SK-N-SH (cell line): ENCODE measurements at regions not wholly inside any gene's neighbourhood (a gene's known extent, or its start where the extent isn't known, plus 50 kb on each side); places are given as distances from the start of the nearest gene placed in this dataset.

ENCODE experiments used
- CTCF ChIA-PET: fragments of 300-600, 350-600 bp; formaldehyde crosslinking; extraction: SDS; loops from one replicate; lab custom pipeline; 2021; lab: Yijun Ruan, JAX
- POLR2A ChIA-PET: fragments of 350-600 bp; sonication (Branson Sonifier 250); formaldehyde crosslinking; extraction: SDS; loops from one replicate; lab custom pipeline; 2020; ENCODE audit warnings: antibody characterized with exemption, inconsistent platforms; lab: Yijun Ruan, JAX
- DNase-seq: peaks from one replicate; pipeline ENCODE4 v3.0.0; 2012
- H2AFZ ChIP-seq: fragments of 200-600 bp; sonication (generic); 2 replicates; pipeline ENCODE4 v1.8.1; 2016; ENCODE audit warnings: antibody characterized with exemption, mild to moderate bottlenecking, low read depth
- H3F3A ChIP-seq: fragments of 200-600 bp; sonication (generic); replicated peaks from 2 replicates; pipeline ENCODE3; 2016; ENCODE audit warnings: antibody characterized with exemption, mild to moderate bottlenecking; ENCODE audit not compliant: insufficient read depth
- H3K27ac ChIP-seq, 2 experiments: fragments of 200-500 bp in 1 of 2; fragments of 200-600 bp in 1 of 2; sonication (Bioruptor generic) in 1 of 2; sonication (generic), shearing (Covaris generic) in 1 of 2; 2 replicates each; pipeline versions ENCODE4 v1.5.1 to v1.6.1; 2014 to 2016; ENCODE audit warnings: low read depth in 2 of 2, inconsistent platforms in 1 of 2, low read length in 1 of 2, mild to moderate bottlenecking in 1 of 2, mixed read lengths in 1 of 2
- H3K27me3 ChIP-seq: fragments of 200-600 bp; sonication (generic), shearing (Covaris generic); 2 replicates; pipeline ENCODE4 v1.6.1; 2016; ENCODE audit warnings: mixed run types; ENCODE audit not compliant: insufficient read depth
- H3K36me3 ChIP-seq, 2 experiments: fragments of 200-500 bp in 1 of 2; fragments of 200-600 bp in 1 of 2; sonication (Bioruptor generic) in 1 of 2; sonication (generic) in 1 of 2; replicated peaks in 1 of 2; 2 replicates each; pipeline versions ENCODE3 to v1.5.1; 2014 to 2016; ENCODE audit warnings: low read length in 1 of 2, mild to moderate bottlenecking in 1 of 2; ENCODE audit not compliant: insufficient read depth in 2 of 2, control insufficient read depth in 1 of 2
- H3K4me1 ChIP-seq, 2 experiments: fragments of 200-500 bp in 1 of 2; fragments of 200-600 bp in 1 of 2; sonication (Bioruptor generic) in 1 of 2; sonication (generic), shearing (Covaris generic) in 1 of 2; 2 replicates each; pipeline versions ENCODE4 v1.5.1 to v1.6.1; 2014 to 2016; ENCODE audit warnings: low read depth in 1 of 2, low read length in 1 of 2, mixed run types in 1 of 2; ENCODE audit not compliant: insufficient read depth in 2 of 2, control insufficient read depth in 1 of 2
- H3K4me2 ChIP-seq: fragments of 200-600 bp; sonication (generic), shearing (Covaris generic); 2 replicates; pipeline ENCODE4 v1.6.1; 2017; ENCODE audit warnings: mixed run types
- H3K4me3 ChIP-seq, 2 experiments: fragments of 200-500 bp in 1 of 2; fragments of 200-600 bp in 1 of 2; sonication (Bioruptor generic) in 1 of 2; sonication (generic), shearing (Covaris generic) in 1 of 2; 2 replicates each; pipeline versions ENCODE4 v1.5.1 to v1.8.1; 2014 to 2016; ENCODE audit warnings: low read depth in 2 of 2, inconsistent platforms in 1 of 2, low read length in 1 of 2, mild to moderate bottlenecking in 1 of 2, mixed read lengths in 1 of 2, moderate library complexity in 1 of 2
- H3K79me2 ChIP-seq: fragments of 200-600 bp; sonication (generic); 2 replicates; pipeline ENCODE4 v1.8.1; 2017; ENCODE audit warnings: mild to moderate bottlenecking; ENCODE audit not compliant: insufficient read depth
- H3K9ac ChIP-seq: fragments of 200-600 bp; sonication (generic); 2 replicates; pipeline ENCODE4 v1.6.1; 2017; ENCODE audit warnings: mixed run types
- H3K9me2 ChIP-seq: fragments of 200-600 bp; sonication (generic); 2 replicates; pipeline ENCODE4 v1.6.1; 2017; ENCODE audit warnings: mixed run types
- H3K9me3 ChIP-seq: fragments of 200-600 bp; sonication (generic); 2 replicates; pipeline ENCODE4 v1.6.1; 2017; ENCODE audit warnings: mixed run types, mild to moderate bottlenecking, moderate library complexity
- H4K20me1 ChIP-seq: fragments of 200-600 bp; sonication (generic); 2 replicates; pipeline ENCODE4 v1.6.1; 2017; ENCODE audit warnings: mild to moderate bottlenecking, mixed run types; ENCODE audit not compliant: insufficient read depth
- EP300 ChIP-seq, 2 experiments: IDR thresholded peaks; 2 replicates each; pipeline versions ENCODE4 v1.4.0 to v1.6.1; 2012; ENCODE audit warnings: borderline replicate concordance in 1 of 2, low read depth in 1 of 2, low read length in 1 of 2
- EZH2phosphoT487 ChIP-seq: fragments of 200-600 bp; sonication (generic); IDR thresholded peaks from 2 replicates; pipeline ENCODE4 v1.6.1; 2017; ENCODE audit warnings: low read depth, mixed run types, mild to moderate bottlenecking, antibody characterized with exemption, moderate library complexity, borderline replicate concordance
- FOSL2 ChIP-seq: IDR thresholded peaks from 2 replicates; pipeline ENCODE4 v1.4.0; 2012; ENCODE audit warnings: low read depth, mild to moderate bottlenecking, moderate library complexity, borderline replicate concordance
- FOXJ3 ChIP-seq: sonication (generic); formaldehyde crosslinking; IDR thresholded peaks from 2 replicates; pipeline ENCODE4 v1.5.1; 2020; ENCODE audit warnings: mild to moderate bottlenecking, missing genetic modification reagents
- GABPA ChIP-seq: IDR thresholded peaks from 2 replicates; pipeline ENCODE4 v1.4.0; 2012; ENCODE audit warnings: low read depth, mild to moderate bottlenecking
- GATA2 ChIP-seq: sonication (generic); formaldehyde crosslinking; IDR thresholded peaks from 2 replicates; pipeline ENCODE4 v1.5.0; 2020; ENCODE audit warnings: mild to moderate bottlenecking, missing genetic modification reagents
- MAX ChIP-seq: IDR thresholded peaks from 2 replicates; pipeline ENCODE4 v1.4.0; 2012; ENCODE audit warnings: low read depth
- MXI1 ChIP-seq: IDR thresholded peaks from 2 replicates; pipeline ENCODE4 v1.6.1; 2012; ENCODE audit warnings: mild to moderate bottlenecking, low read depth, low read length, improper control_type of control experiment
- NFIC ChIP-seq: IDR thresholded peaks from 2 replicates; pipeline ENCODE4 v1.4.0; 2012; ENCODE audit warnings: borderline replicate concordance
- NRF1 ChIP-seq: IDR thresholded peaks from 2 replicates; pipeline ENCODE4 v1.6.1; 2012; ENCODE audit warnings: low read depth, mild to moderate bottlenecking, low read length
- POLR2AphosphoS5 ChIP-seq: IDR thresholded peaks from 2 replicates; pipeline ENCODE4 v1.6.1; 2012; ENCODE audit warnings: low read depth, low read length
- RFX5 ChIP-seq: IDR thresholded peaks from 2 replicates; pipeline ENCODE4 v1.6.1; 2012; ENCODE audit warnings: mild to moderate bottlenecking, improper control_type of control experiment, low read length
- RXRA ChIP-seq: IDR thresholded peaks from 2 replicates; pipeline ENCODE4 v1.4.0; 2012; ENCODE audit warnings: low read depth, mild to moderate bottlenecking, borderline replicate concordance
- SIN3A ChIP-seq: IDR thresholded peaks from 2 replicates; pipeline ENCODE4 v1.6.1; 2012; ENCODE audit warnings: low read depth, mild to moderate bottlenecking, low read length, moderate library complexity, borderline replicate concordance
- SMC3 ChIP-seq: IDR thresholded peaks from 2 replicates; pipeline ENCODE4 v1.6.1; 2012; ENCODE audit warnings: low read depth, low read length, improper control_type of control experiment
- TAF1 ChIP-seq: IDR thresholded peaks from 2 replicates; pipeline ENCODE4 v1.6.1; 2012; ENCODE audit warnings: low read depth, mild to moderate bottlenecking, low read length, moderate library complexity, borderline replicate concordance
- USF1 ChIP-seq: IDR thresholded peaks from 2 replicates; pipeline ENCODE4 v1.4.0; 2012; ENCODE audit warnings: low read depth, borderline replicate concordance
- WGBS: methylation state at CpG from one replicate; pipeline ENCODE4 v1.1.6; 2017; ENCODE audit warnings: low lambda C conversion rate; 5-methylcytosine and 5-hydroxymethylcytosine counted together
- TF ChIP-seq, protein P1 (sequence below): fragments of 150-350 bp; IDR thresholded peaks from 2 replicates; pipeline ENCODE4 v1.6.1; 2017; ENCODE audit warnings: antibody characterized with exemption, low read length, low read depth, borderline replicate concordance

- TF ChIP-seq MXI1 (no peak), RFX5 (no peak), USF1 (no peak), EP300 (IDR thresholded peaks at IDR 0.05; ENCODE audit: borderline replicate concordance in 1 of 2, low read depth in 1 of 2, low read length in 1 of 2) (no peak), EZH2phosphoT487 (no peak), SIN3A (no peak)
- Histone ChIP-seq H2AFZ (no peak overlapping the region), H3K27ac (no peak overlapping the region), H3K27me3 (no peaks in the 10 kb centered on the region), H3K36me3 (no peaks in the 10 kb centered on the region), H3K79me2 (no peaks in the 10 kb centered on the region), H3K9me3 (no peaks in the 10 kb centered on the region), H3K9ac (no peak overlapping the region), H3K4me1 (peaks cover 0 to 26% of the 10 kb centered on the region in 2 experiments; a peak in 1 of 4 replicates), H4K20me1 (no peaks in the 10 kb centered on the region), H3K9me2 (no peaks in the 10 kb centered on the region), H3F3A (no peaks in the 10 kb centered on the region), H3K4me3 (no peak overlapping the region), H3K4me2 (no peak overlapping the region)
- DNase-seq = no peak
- POLR2A ChIA-PET = no interaction called here
- 33% methylated on average over 6 of the region's 6 CpGs for WGBS
- CTCF ChIA-PET = interaction anchor here (1.1 to 1.8 kb wide), 2 partner anchors 12 to 17 kb away, joined by 3 to 4 read pairs; no protein-coding TSS in a partner anchor
These were observed 157.7 kb upstream of the SFSWAP start for GRCh38 chr12:131553096-131553777.

GRCh38 chr12:131555197-131555846 is 155.6 kb upstream of the SFSWAP start:
- DNase-seq = peak; percentile 61
- WGBS = 28% methylated on average over 6 of the region's 18 CpGs
- POLR2A ChIA-PET = no interaction called here

GRCh38 chr12:131555866-131556265 is 155.0 kb upstream of the SFSWAP start:
- peaks cover 0 to 26% of the 10 kb centered on the region in 2 experiments; a peak in 1 of 4 replicates for H3K4me1 ChIP-seq
- H3K27me3 ChIP-seq = no peaks in the 10 kb centered on the region
- H3K4me3 ChIP-seq = no peak overlapping the region
- H3K36me3 ChIP-seq = no peaks in the 10 kb centered on the region
- DNase-seq = peak; percentile 46
- no peaks in the 10 kb centered on the region for H3F3A ChIP-seq
- CTCF ChIA-PET = no interaction called here
- H3K79me2 ChIP-seq = no peaks in the 10 kb centered on the region
- H3K9ac ChIP-seq = no peak overlapping the region
- no peaks in the 10 kb centered on the region for H4K20me1 ChIP-seq
- H3K4me2 ChIP-seq = no peak overlapping the region
- POLR2A ChIA-PET = no interaction called here
- WGBS = 92% methylated on average over 2 of the region's 13 CpGs
- H3K9me3 ChIP-seq = no peaks in the 10 kb centered on the region
- H3K9me2 ChIP-seq = no peaks in the 10 kb centered on the region
- no peak overlapping the region for H3K27ac ChIP-seq
- H2AFZ ChIP-seq = no peak overlapping the region
- TF ChIP-seq RXRA = no peak
- no peak for TF ChIP-seq MAX
- TF ChIP-seq FOSL2 = no peak
- no peak for TF ChIP-seq NFIC
- TF ChIP-seq, protein P1, sequence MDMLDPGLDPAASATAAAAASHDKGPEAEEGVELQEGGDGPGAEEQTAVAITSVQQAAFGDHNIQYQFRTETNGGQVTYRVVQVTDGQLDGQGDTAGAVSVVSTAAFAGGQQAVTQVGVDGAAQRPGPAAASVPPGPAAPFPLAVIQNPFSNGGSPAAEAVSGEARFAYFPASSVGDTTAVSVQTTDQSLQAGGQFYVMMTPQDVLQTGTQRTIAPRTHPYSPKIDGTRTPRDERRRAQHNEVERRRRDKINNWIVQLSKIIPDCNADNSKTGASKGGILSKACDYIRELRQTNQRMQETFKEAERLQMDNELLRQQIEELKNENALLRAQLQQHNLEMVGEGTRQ = no peak
- TF ChIP-seq NRF1 = no peak
- TF ChIP-seq FOXJ3 = no peak
- no peak for TF ChIP-seq POLR2AphosphoS5
- TF ChIP-seq GABPA = no peak
- TF ChIP-seq TAF1 = no peak
- TF ChIP-seq SMC3 = no peak
- no peak for TF ChIP-seq MXI1
- no peak for TF ChIP-seq SIN3A
- TF ChIP-seq USF1 = no peak

More at GRCh38 chr12:131555197-131555846, 155.6 kb upstream of the SFSWAP start:
- H3K9me2 ChIP-seq = no peaks in the 10 kb centered on the region
- TF ChIP-seq NRF1 (no peak), GATA2 (CRISPR knock-in tag) (peak; percentile 27; the same call in 1 of the 2 replicates)
- no peaks in the 10 kb centered on the region for H3K27me3 ChIP-seq
- H3F3A ChIP-seq = no peaks in the 10 kb centered on the region
- no peaks in the 10 kb centered on the region for H3K36me3 ChIP-seq
- no peaks in the 10 kb centered on the region for H4K20me1 ChIP-seq
- H3K79me2 ChIP-seq = no peaks in the 10 kb centered on the region
- H3K9ac ChIP-seq = no peak overlapping the region
- no peaks in the 10 kb centered on the region for H3K9me3 ChIP-seq
- H3K4me3 ChIP-seq = no peak overlapping the region
- peak overlapping the region in 1 of 2 experiments; percentile 11; a peak in 1 of 4 replicates for H3K27ac ChIP-seq
- H2AFZ ChIP-seq = no peak overlapping the region
- H3K4me2 ChIP-seq = no peak overlapping the region
- CTCF ChIA-PET = interaction anchor here (0.7 kb wide), 1 partner anchor 638 kb away, joined by 3 read pairs; no protein-coding TSS in a partner anchor
- peaks cover 0 to 26% of the 10 kb centered on the region in 2 experiments; a peak in 1 of 4 replicates for H3K4me1 ChIP-seq
